H1 (cell line): ENCODE measurements at regions not wholly inside any gene's neighbourhood (a gene's known extent, or its start where the extent isn't known, plus 50 kb on each side); places are given as distances from the start of the nearest gene placed in this dataset.
A peak's percentile ranks its signal among the peaks of the same experiment; 100 is the strongest.

Experiments
- CTCF ChIA-PET: fragments of 300-600 bp; sonication (Branson Sonifier 250); formaldehyde crosslinking; loops from one replicate; lab custom pipeline; 2021; ENCODE audit not compliant: partially characterized antibody; lab: Charles Lee
- POLR2A ChIA-PET: fragments of 300-600 bp; sonication (Branson Sonifier 250); formaldehyde crosslinking; loops from one replicate; lab custom pipeline; 2021; ENCODE audit warnings: inconsistent platforms; ENCODE audit not compliant: partially characterized antibody; lab: Charles Lee
- DNase-seq, 2 experiments: peaks; one replicate each; pipeline versions ENCODE4 v3.0.0 to v3.0.0-alpha.2; 2010 to 2022; ENCODE audit warnings: low spot score in 2 of 2, low read depth in 1 of 2, mixed read lengths in 1 of 2
- FAIRE-seq: peaks from 2 replicates; lab custom pipeline; 2011; peaks lifted over from hg19 to GRCh38; lab: Jason Lieb, UNC
- H2AFZ ChIP-seq: 2 replicates; pipeline ENCODE4 v1.8.1; 2012; ENCODE audit warnings: low read length, inconsistent platforms
- H2AK5ac ChIP-seq: 2 replicates; pipeline ENCODE4 v1.6.1; 2013; ENCODE audit warnings: low read depth, low read length
- H2BK120ac ChIP-seq: replicated peaks from 2 replicates; pipeline ENCODE3; 2013; ENCODE audit warnings: low read depth, low read length, inconsistent platforms
- H2BK12ac ChIP-seq: 2 replicates; pipeline ENCODE4 v1.6.1; 2013; ENCODE audit warnings: low read depth, low read length
- H2BK15ac ChIP-seq: 2 replicates; pipeline ENCODE4 v1.6.1; 2013; ENCODE audit warnings: low read length
- H2BK20ac ChIP-seq: 2 replicates; pipeline ENCODE4 v1.6.1; 2013; ENCODE audit warnings: low read length
- H2BK5ac ChIP-seq: 2 replicates; pipeline ENCODE4 v1.6.1; 2013; ENCODE audit warnings: low read depth, low read length
- H3K14ac ChIP-seq: 2 replicates; pipeline ENCODE4 v1.6.1; 2013; ENCODE audit warnings: inconsistent platforms; ENCODE audit not compliant: insufficient read length
- H3K18ac ChIP-seq: 2 replicates; pipeline ENCODE4 v1.6.1; 2013; ENCODE audit warnings: low read length; ENCODE audit errors: extremely low read depth
- H3K23ac ChIP-seq: 2 replicates; pipeline ENCODE4 v1.6.1; 2013; ENCODE audit warnings: inconsistent platforms; ENCODE audit not compliant: insufficient read length
- H3K23me2 ChIP-seq: 2 replicates; pipeline ENCODE4 v1.6.1; 2013; ENCODE audit warnings: low read depth, low read length
- H3K27ac ChIP-seq: 2 replicates; pipeline ENCODE4 v1.6.1; 2011; ENCODE audit warnings: low read depth, low read length, inconsistent platforms
- H3K27me3 ChIP-seq, 4 experiments: replicated peaks in 1 of 4; 1 replicate in 1 of 4; 2 replicates in 3 of 4; pipeline versions ENCODE4 v1.6.1 to v1.8.1; 2011 to 2013; ENCODE audit warnings: low read length in 3 of 4, mild to moderate bottlenecking in 3 of 4, inconsistent platforms in 2 of 4, mixed read lengths in 2 of 4, moderate library complexity in 1 of 4; ENCODE audit not compliant: control insufficient read depth in 3 of 4, insufficient read depth in 3 of 4; ENCODE audit errors: extremely low read depth in 1 of 4
- H3K36me3 ChIP-seq, 4 experiments: 2 replicates each; pipeline versions ENCODE4 v1.6.1 to v1.8.1; 2011 to 2013; ENCODE audit warnings: mild to moderate bottlenecking in 4 of 4, low read length in 3 of 4, moderate library complexity in 2 of 4, control low read depth in 1 of 4, inconsistent platforms in 1 of 4; ENCODE audit not compliant: insufficient read depth in 4 of 4, control insufficient read depth in 2 of 4
- H3K4ac ChIP-seq: replicated peaks from 2 replicates; pipeline ENCODE3; 2013; ENCODE audit warnings: low read length, low read depth, mixed read lengths, inconsistent platforms; ENCODE audit not compliant: insufficient read length
- H3K4me1 ChIP-seq, 4 experiments: replicated peaks in 1 of 4; 1 replicate in 1 of 4; 2 replicates in 3 of 4; pipeline versions ENCODE4 v1.6.1 to v1.8.1; 2011 to 2013; ENCODE audit warnings: low read length in 3 of 4, inconsistent platforms in 2 of 4, mixed read lengths in 1 of 4; ENCODE audit not compliant: insufficient read depth in 4 of 4, control insufficient read depth in 3 of 4
- H3K4me2 ChIP-seq, 2 experiments: 2 replicates each; pipeline versions ENCODE4 v1.6.1 to v1.8.1; 2011 to 2013; ENCODE audit warnings: low read depth in 2 of 2, low read length in 2 of 2, control low read depth in 1 of 2, inconsistent platforms in 1 of 2, mild to moderate bottlenecking in 1 of 2; ENCODE audit not compliant: insufficient read depth in 1 of 2
- H3K4me3 ChIP-seq, 4 experiments: fragments of 200-600, 300-600 bp in 1 of 4; sonication (generic), shearing (Covaris generic), sonication (Bioruptor Twin) in 1 of 4; 2 replicates each; pipeline versions ENCODE4 v1.5.1 to v1.8.1; 2011 to 2016; ENCODE audit warnings: low read length in 4 of 4, low read depth in 3 of 4, control low read depth in 2 of 4, inconsistent platforms in 2 of 4, mild to moderate bottlenecking in 2 of 4, mixed read lengths in 1 of 4, moderate library complexity in 1 of 4; ENCODE audit not compliant: insufficient read depth in 2 of 4; ENCODE audit errors: extremely low read depth in 1 of 4
- H3K56ac ChIP-seq: replicated peaks from 2 replicates; pipeline ENCODE3; 2013; ENCODE audit warnings: low read depth, mild to moderate bottlenecking, mixed read lengths, low read length, inconsistent platforms; ENCODE audit not compliant: insufficient read length
- H3K79me1 ChIP-seq: 2 replicates; pipeline ENCODE4 v1.6.1; 2013; ENCODE audit warnings: low read depth, low read length, control low read depth
- H3K79me2 ChIP-seq, 2 experiments: 2 replicates each; pipeline versions ENCODE4 v1.6.1 to v1.8.1; 2012 to 2013; ENCODE audit warnings: low read length in 2 of 2, mild to moderate bottlenecking in 2 of 2, inconsistent platforms in 1 of 2; ENCODE audit not compliant: insufficient read depth in 2 of 2, control insufficient read depth in 1 of 2
- H3K9ac ChIP-seq, 4 experiments: replicated peaks in 1 of 4; 1 replicate in 1 of 4; 2 replicates in 3 of 4; pipeline versions ENCODE4 v1.6.1 to v1.8.1; 2011 to 2013; ENCODE audit warnings: low read depth in 3 of 4, low read length in 3 of 4, control low read depth in 2 of 4, mild to moderate bottlenecking in 2 of 4, moderate library complexity in 2 of 4, inconsistent platforms in 1 of 4; ENCODE audit errors: extremely low read depth in 1 of 4
- H3K9me3 ChIP-seq, 2 experiments: 2 replicates each; pipeline versions ENCODE4 v1.6.1 to v1.8.1; 2012 to 2013; ENCODE audit warnings: mild to moderate bottlenecking in 2 of 2, moderate library complexity in 2 of 2, control low read depth in 1 of 2, inconsistent platforms in 1 of 2, low read depth in 1 of 2, low read length in 1 of 2, mixed read lengths in 1 of 2; ENCODE audit not compliant: insufficient read depth in 2 of 2
- H4K20me1 ChIP-seq, 2 experiments: replicated peaks in 1 of 2; 2 replicates each; pipeline versions ENCODE3 to v1.8.1; 2011 to 2013; ENCODE audit warnings: inconsistent platforms in 2 of 2, low read length in 2 of 2, mild to moderate bottlenecking in 1 of 2; ENCODE audit not compliant: insufficient read depth in 2 of 2, control insufficient read depth in 1 of 2
- H4K5ac ChIP-seq: 2 replicates; pipeline ENCODE4 v1.6.1; 2013; ENCODE audit warnings: low read length, low read depth, mixed read lengths, inconsistent platforms; ENCODE audit not compliant: insufficient read length
- H4K8ac ChIP-seq: 2 replicates; pipeline ENCODE4 v1.8.0; 2013; ENCODE audit warnings: mild to moderate bottlenecking, moderate library complexity, low read length, inconsistent platforms; ENCODE audit not compliant: insufficient read depth; ENCODE audit errors: extremely low read depth
- H4K91ac ChIP-seq: replicated peaks from 2 replicates; pipeline ENCODE3; 2013; ENCODE audit warnings: low read length, mixed read lengths, inconsistent platforms; ENCODE audit not compliant: insufficient read length
- EGR1 ChIP-seq: IDR thresholded peaks from 2 replicates; pipeline ENCODE4 v1.6.1; 2011; ENCODE audit warnings: low read depth, low read length, borderline replicate concordance
- GTF2F1 ChIP-seq: IDR thresholded peaks from 2 replicates; pipeline ENCODE4 v1.6.1; 2012; ENCODE audit warnings: low read depth, low read length, improper control_type of control experiment, borderline replicate concordance
- HDAC6 ChIP-seq: IDR thresholded peaks from one replicate; pipeline ENCODE4 v1.7.1; 2012; ENCODE audit warnings: low read depth, mild to moderate bottlenecking, inconsistent platforms, low read length, moderate library complexity
- JUND ChIP-seq: IDR thresholded peaks from 2 replicates; pipeline ENCODE4 v1.6.1; 2011; ENCODE audit warnings: mild to moderate bottlenecking, improper control_type of control experiment, low read length
- KDM4A ChIP-seq: IDR thresholded peaks from one replicate; pipeline ENCODE4 v1.7.1; 2012; ENCODE audit warnings: low read depth, mild to moderate bottlenecking, moderate library complexity, low read length, inconsistent platforms; ENCODE audit not compliant: severe bottlenecking
- KDM5A ChIP-seq: fragments of 200-600 bp; IDR thresholded peaks from 2 replicates; pipeline ENCODE4 v1.7.1; 2012; ENCODE audit warnings: mild to moderate bottlenecking, low read length, inconsistent platforms, mixed read lengths
- NRF1 ChIP-seq: IDR thresholded peaks from 2 replicates; pipeline ENCODE4 v1.6.1; 2011; ENCODE audit warnings: mild to moderate bottlenecking, low read depth, low read length, improper control_type of control experiment
- PHF8 ChIP-seq: fragments of 200-600 bp; sonication (generic); conservative IDR thresholded peaks from 2 replicates; pipeline ENCODE4 v1.7.1; 2012; ENCODE audit warnings: low read depth, mild to moderate bottlenecking, inconsistent platforms, low read length, moderate library complexity
- ZNF274 ChIP-seq: IDR thresholded peaks from 2 replicates; pipeline ENCODE4 v1.7.0; 2012; ENCODE audit warnings: low read length, borderline replicate concordance; ENCODE audit errors: extremely low read depth
- WGBS, 2 experiments: shearing (Covaris generic) in 1 of 2; methylation state at CpG; one replicate each; pipeline versions ENCODE4 v1.1.6 to v1.1.7; 2013 to 2015; ENCODE audit warnings: low lambda C conversion rate in 2 of 2, mixed read lengths in 2 of 2, inconsistent platforms in 1 of 2, low coverage in 1 of 2, missing lambda C conversion rate in 1 of 2; ENCODE audit not compliant: insufficient replicate concordance in 2 of 2, insufficient coverage in 1 of 2, insufficient read length in 1 of 2; ENCODE audit errors: extremely low coverage in 1 of 2, missing lambda C conversion rate in 1 of 2; 5-methylcytosine and 5-hydroxymethylcytosine counted together
- TF ChIP-seq, protein P1 (sequence below), 3 experiments: IDR thresholded peaks; 1 replicate in 2 of 3; 2 replicates in 1 of 3; pipeline versions ENCODE4 v1.5.1 to v1.6.1; 2011; ENCODE audit warnings: low read length in 3 of 3, mild to moderate bottlenecking in 3 of 3, inconsistent platforms in 2 of 3, low read depth in 1 of 3, moderate library complexity in 1 of 3; ENCODE audit not compliant: insufficient read depth in 1 of 3; ENCODE audit errors: control extremely low read depth in 1 of 3
- TF ChIP-seq, protein P2 (sequence below): IDR thresholded peaks from 2 replicates; pipeline ENCODE4 v1.6.1; 2012; ENCODE audit warnings: inconsistent platforms

DNA sequence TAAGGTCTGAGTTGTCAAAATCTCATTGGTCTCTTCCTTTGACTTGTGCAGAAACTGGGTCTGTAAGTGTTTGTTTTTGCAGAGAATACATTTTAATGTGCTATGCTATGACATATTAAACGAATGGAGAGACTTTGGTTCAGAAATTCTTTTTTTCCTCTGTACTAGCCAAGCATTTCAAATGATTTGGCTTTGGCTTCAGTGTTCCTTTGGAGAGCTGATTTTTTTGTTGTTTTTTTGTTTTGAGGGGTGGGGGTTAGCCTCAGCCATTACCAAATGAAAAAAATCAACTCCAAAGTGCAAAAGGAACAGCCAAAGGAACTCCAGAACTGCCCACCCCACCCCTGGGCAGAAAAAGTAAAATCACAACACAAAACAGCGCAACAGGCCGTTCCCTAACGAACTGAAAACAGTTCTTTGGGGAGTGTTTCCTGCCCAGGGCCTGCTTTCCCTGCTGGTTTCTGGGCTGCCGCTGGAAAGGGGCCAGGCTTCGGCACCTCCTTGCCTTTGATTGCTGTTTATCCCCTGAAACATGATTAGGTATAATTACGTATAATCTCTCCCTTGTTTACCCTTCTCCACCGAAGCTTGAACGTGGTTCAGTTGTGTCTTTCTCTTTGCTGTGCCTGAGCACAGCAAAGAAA is 57.6 kb upstream of the NEO1 start:
- H3K4me1 ChIP-seq, result no peaks in the 10 kb centered on the region
- no peak overlapping the region for H2AK5ac ChIP-seq
- no peaks in the 10 kb centered on the region for H3K79me2 ChIP-seq
- ChIA-PET POLR2A (no interaction called here), CTCF (no interaction called here)
- H3K4me3 ChIP-seq, result no peak overlapping the region
- no peaks in the 10 kb centered on the region for H3K79me1 ChIP-seq
- H3K23me2 ChIP-seq, result no peaks in the 10 kb centered on the region
- H4K91ac ChIP-seq, result no peak overlapping the region
- no peak overlapping the region for H4K5ac ChIP-seq
- H3K14ac ChIP-seq, result no peak overlapping the region
- H3K4ac ChIP-seq, result no peak overlapping the region
- H2BK12ac ChIP-seq, result no peak overlapping the region
- no peak overlapping the region for H2BK5ac ChIP-seq
- no peak overlapping the region for H3K18ac ChIP-seq
- H3K27me3 ChIP-seq, result no peaks in the 10 kb centered on the region
- 0 out of 2 replicates have a peak overlapping the region, but pooled peaks have one; percentile 27 for H2AFZ ChIP-seq
- no peak overlapping the region for H3K56ac ChIP-seq
- H3K4me2 ChIP-seq, result no peak overlapping the region
- no peaks in the 10 kb centered on the region for H4K20me1 ChIP-seq
- no peaks in the 10 kb centered on the region for H3K36me3 ChIP-seq
- no peak overlapping the region for H3K23ac ChIP-seq
- DNase-seq (no peak), FAIRE-seq (no peak)
- no peak overlapping the region for H4K8ac ChIP-seq
- H3K9ac ChIP-seq, result no peak overlapping the region
- H2BK20ac ChIP-seq, result no peak overlapping the region
- H2BK120ac ChIP-seq, result no peak overlapping the region
- 91% methylated on average over 9 of the region's 9 CpGs; no CpG with 5 or more reads in 1 of the 2 experiments for WGBS, 2 experiments
- no peak overlapping the region for H2BK15ac ChIP-seq
- no peak overlapping the region for H3K27ac ChIP-seq
- H3K9me3 ChIP-seq, result no peaks in the 10 kb centered on the region
- TF ChIP-seq NRF1 (no peak), KDM5A (no peak), PHF8 (no peak), JUND (no peak), KDM4A (no peak), ZNF274 (no peak), EGR1 (no peak), HDAC6 (no peak), GTF2F1 (no peak)
- TF ChIP-seq, protein P1, sequence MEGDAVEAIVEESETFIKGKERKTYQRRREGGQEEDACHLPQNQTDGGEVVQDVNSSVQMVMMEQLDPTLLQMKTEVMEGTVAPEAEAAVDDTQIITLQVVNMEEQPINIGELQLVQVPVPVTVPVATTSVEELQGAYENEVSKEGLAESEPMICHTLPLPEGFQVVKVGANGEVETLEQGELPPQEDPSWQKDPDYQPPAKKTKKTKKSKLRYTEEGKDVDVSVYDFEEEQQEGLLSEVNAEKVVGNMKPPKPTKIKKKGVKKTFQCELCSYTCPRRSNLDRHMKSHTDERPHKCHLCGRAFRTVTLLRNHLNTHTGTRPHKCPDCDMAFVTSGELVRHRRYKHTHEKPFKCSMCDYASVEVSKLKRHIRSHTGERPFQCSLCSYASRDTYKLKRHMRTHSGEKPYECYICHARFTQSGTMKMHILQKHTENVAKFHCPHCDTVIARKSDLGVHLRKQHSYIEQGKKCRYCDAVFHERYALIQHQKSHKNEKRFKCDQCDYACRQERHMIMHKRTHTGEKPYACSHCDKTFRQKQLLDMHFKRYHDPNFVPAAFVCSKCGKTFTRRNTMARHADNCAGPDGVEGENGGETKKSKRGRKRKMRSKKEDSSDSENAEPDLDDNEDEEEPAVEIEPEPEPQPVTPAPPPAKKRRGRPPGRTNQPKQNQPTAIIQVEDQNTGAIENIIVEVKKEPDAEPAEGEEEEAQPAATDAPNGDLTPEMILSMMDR (IDR thresholded peaks at IDR 0.05; ENCODE audit: control extremely low read depth in 1 of 3, insufficient read depth in 1 of 3, low read depth in 1 of 3, low read length in 3 of 3), result no peak
- TF ChIP-seq, protein P2, sequence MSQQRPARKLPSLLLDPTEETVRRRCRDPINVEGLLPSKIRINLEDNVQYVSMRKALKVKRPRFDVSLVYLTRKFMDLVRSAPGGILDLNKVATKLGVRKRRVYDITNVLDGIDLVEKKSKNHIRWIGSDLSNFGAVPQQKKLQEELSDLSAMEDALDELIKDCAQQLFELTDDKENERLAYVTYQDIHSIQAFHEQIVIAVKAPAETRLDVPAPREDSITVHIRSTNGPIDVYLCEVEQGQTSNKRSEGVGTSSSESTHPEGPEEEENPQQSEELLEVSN, result no peak
